CD4-positive, alpha-beta memory T cell (primary cell): ENCODE measurements at regions not wholly inside any gene's neighbourhood (a gene's known extent, or its start where the extent isn't known, plus 50 kb on each side); places are given as distances from the start of the nearest gene placed in this dataset.
"Not testable (repeated sequence)": the region's sequence is repeated elsewhere in the genome, so short reads cannot be mapped to it uniquely, and the experiment has no call there.

ENCODE experiments used
- CTCF ChIA-PET: fragments of 350-600 bp; sonication (Branson Sonifier 250); formaldehyde crosslinking; loops from one replicate; lab custom pipeline; 2021; ENCODE audit warnings: inconsistent platforms; ENCODE audit not compliant: partially characterized antibody; lab: Charles Lee
- POLR2A ChIA-PET: fragments of 350-600 bp; sonication (Branson Sonifier 250); formaldehyde crosslinking; loops from one replicate; lab custom pipeline; 2021; ENCODE audit not compliant: partially characterized antibody; lab: Charles Lee
- DNase-seq, 5 donors: peaks; one replicate each; pipeline versions ENCODE4 v3.0.0 to v3.0.0-alpha.2; 2020 to 2022; ENCODE audit warnings: mixed read lengths in 1 of 5
- H3K27ac ChIP-seq: one replicate; pipeline ENCODE4 v1.7.0; 2013; ENCODE audit warnings: low read depth, low read length
- H3K27me3 ChIP-seq: 2 replicates; pipeline ENCODE4 v1.7.0; 2013; ENCODE audit warnings: mild to moderate bottlenecking, low read length, moderate library complexity; ENCODE audit not compliant: insufficient read depth
- H3K36me3 ChIP-seq: 2 replicates; pipeline ENCODE4 v1.7.0; 2013; ENCODE audit warnings: mild to moderate bottlenecking, low read length, moderate library complexity; ENCODE audit not compliant: insufficient read depth
- H3K4me1 ChIP-seq: 2 replicates; pipeline ENCODE4 v1.7.0; 2013; ENCODE audit warnings: mild to moderate bottlenecking, low read length, moderate library complexity; ENCODE audit not compliant: insufficient read depth
- H3K4me3 ChIP-seq, 2 donors: one replicate each; pipeline ENCODE4 v1.7.0; 2013; ENCODE audit warnings: low read length in 2 of 2, mild to moderate bottlenecking in 1 of 2
- H3K9me3 ChIP-seq, 2 donors: one replicate each; pipeline ENCODE4 v1.7.0; 2013; ENCODE audit warnings: low read length in 2 of 2, control low read depth in 1 of 2; ENCODE audit not compliant: control insufficient read depth in 1 of 2
- H3K27ac Mint-ChIP-seq, 7 donors: one replicate each; pipeline ENCODE4 v1.8.0; 2020 to 2021; ENCODE audit warnings: mixed read lengths in 7 of 7, mild to moderate bottlenecking in 6 of 7, inconsistent platforms in 3 of 7, moderate library complexity in 3 of 7
- H3K27me3 Mint-ChIP-seq, 2 donors: one replicate each; pipeline ENCODE4 v1.8.0; 2020 to 2021; ENCODE audit warnings: mixed read lengths in 2 of 2
- H3K36me3 Mint-ChIP-seq, 2 donors: one replicate each; pipeline ENCODE4 v1.8.0; 2020 to 2021; ENCODE audit warnings: mixed read lengths in 2 of 2, inconsistent platforms in 1 of 2, mild to moderate bottlenecking in 1 of 2
- H3K4me1 Mint-ChIP-seq, 4 donors: one replicate each; pipeline ENCODE4 v1.8.0; 2020 to 2021; ENCODE audit warnings: mixed read lengths in 4 of 4, mild to moderate bottlenecking in 1 of 4
- H3K4me3 Mint-ChIP-seq, 8 donors: one replicate each; pipeline ENCODE4 v1.8.0; 2020 to 2021; ENCODE audit warnings: mixed read lengths in 8 of 8, mild to moderate bottlenecking in 7 of 8, moderate library complexity in 6 of 8, inconsistent platforms in 3 of 8
- H3K9me3 Mint-ChIP-seq, 8 donors: one replicate each; pipeline ENCODE4 v1.8.0; 2020 to 2021; ENCODE audit warnings: mixed read lengths in 8 of 8, mild to moderate bottlenecking in 5 of 8, inconsistent platforms in 3 of 8, moderate library complexity in 1 of 8
- intact Hi-C: fragments of 100-400 bp; cut with micrococcal nuclease; formaldehyde crosslinking; loops from one replicate; pipeline ENCODE4 v1.15.1; 2023

DNA sequence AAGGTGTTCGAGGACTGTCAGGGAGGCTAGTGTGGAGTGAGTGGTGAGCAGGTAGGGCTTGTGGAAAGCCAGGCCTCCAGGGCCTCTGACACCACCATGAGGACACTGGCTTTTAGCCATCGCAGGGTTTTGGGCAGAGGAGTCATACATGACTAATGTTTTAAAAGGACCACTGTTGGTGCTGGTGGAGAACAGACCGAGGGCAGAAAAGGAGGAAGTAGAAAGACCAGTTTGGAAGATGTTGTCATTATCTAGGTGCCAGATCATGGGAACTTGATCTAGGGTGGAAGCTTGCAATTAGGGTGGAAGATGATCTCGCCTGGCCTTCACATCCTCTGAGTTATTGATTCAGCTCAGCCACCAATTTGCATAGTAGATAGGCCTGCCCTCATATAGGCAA is 144.2 kb downstream of the C12orf75 start:
- CTCF ChIA-PET, result no interaction called here
- Mint-ChIP-seq H3K4me3 (no peak overlapping the region), H3K4me1 (no peaks in the 10 kb centered on the region), H3K36me3 (no peaks in the 10 kb centered on the region), H3K9me3 (no peaks in the 10 kb centered on the region), H3K27ac (no peak overlapping the region), H3K27me3 (peaks cover 4 to 12% of the 10 kb centered on the region in 2 donors)
- Histone ChIP-seq H3K27ac (no peak overlapping the region), H3K4me3 (no peak overlapping the region), H3K9me3 (no peaks in the 10 kb centered on the region), H3K36me3 (no peaks in the 10 kb centered on the region), H3K27me3 (no peaks in the 10 kb centered on the region), H3K4me1 (no peaks in the 10 kb centered on the region)
- intact Hi-C loops, result no loop called here
- DNase-seq, result no peak
- POLR2A ChIA-PET, result no interaction called here

GRCh38 chr12:105476616-105477015 is 146.1 kb downstream of the C12orf75 start:
- H3K9me3 ChIP-seq, result no peaks in the 10 kb centered on the region
- no peaks in the 10 kb centered on the region for H3K4me1 Mint-ChIP-seq
- intact Hi-C loops, result no loop called here
- H3K4me3 ChIP-seq, result no peak overlapping the region
- H3K9me3 Mint-ChIP-seq, result no peaks in the 10 kb centered on the region
- H3K36me3 Mint-ChIP-seq, result no peaks in the 10 kb centered on the region
- CTCF ChIA-PET, result no interaction called here
- no peak overlapping the region for H3K27ac Mint-ChIP-seq
- H3K27me3 ChIP-seq, result no peaks in the 10 kb centered on the region
- H3K4me1 ChIP-seq, result no peaks in the 10 kb centered on the region
- no peaks in the 10 kb centered on the region for H3K36me3 ChIP-seq
- DNase-seq, result no peak
- POLR2A ChIA-PET, result no interaction called here
- H3K27ac ChIP-seq, result no peak overlapping the region
- no peak overlapping the region for H3K4me3 Mint-ChIP-seq
- peaks cover 4 to 12% of the 10 kb centered on the region in 2 donors for H3K27me3 Mint-ChIP-seq

DNA sequence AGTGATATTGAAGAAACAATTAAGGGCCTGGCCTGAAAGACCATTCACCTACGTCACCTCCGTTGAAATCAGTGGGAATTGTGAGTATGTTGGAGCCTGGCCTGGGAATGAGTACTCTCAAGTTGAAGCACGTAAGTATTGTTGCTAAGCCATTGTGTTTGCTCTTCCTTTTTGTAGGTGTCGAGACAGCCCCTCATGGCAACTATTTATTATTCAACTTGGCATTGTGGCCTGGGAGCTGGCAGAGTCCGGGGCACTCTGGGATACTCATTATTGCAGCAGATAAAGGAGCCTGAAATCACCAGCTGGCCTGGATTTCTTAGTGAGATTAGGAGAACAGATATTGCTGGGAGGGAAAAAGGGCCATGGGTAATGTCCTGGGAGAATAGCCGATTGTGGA is 147.4 kb downstream of the C12orf75 start:
- CTCF ChIA-PET, result no interaction called here
- no peak overlapping the region for H3K4me3 Mint-ChIP-seq
- H3K9me3 ChIP-seq, result no peaks in the 10 kb centered on the region
- H3K36me3 Mint-ChIP-seq, result no peaks in the 10 kb centered on the region
- no peak overlapping the region for H3K27ac ChIP-seq
- H3K4me1 Mint-ChIP-seq, result no peaks in the 10 kb centered on the region
- no peaks in the 10 kb centered on the region for H3K36me3 ChIP-seq
- H3K27me3 ChIP-seq, result no peaks in the 10 kb centered on the region
- peaks cover 6 to 12% of the 10 kb centered on the region in 2 donors for H3K27me3 Mint-ChIP-seq
- no peak for DNase-seq
- no peak overlapping the region for H3K27ac Mint-ChIP-seq
- H3K9me3 Mint-ChIP-seq, result no peaks in the 10 kb centered on the region
- H3K4me3 ChIP-seq, result no peak overlapping the region
- H3K4me1 ChIP-seq, result no peaks in the 10 kb centered on the region
- intact Hi-C loops, result no loop called here
- POLR2A ChIA-PET, result no interaction called here

- H3K27ac Mint-ChIP-seq, H3K9me3 ChIP-seq, H3K27ac ChIP-seq, CTCF ChIA-PET, H3K9me3 Mint-ChIP-seq, H3K27me3 ChIP-seq, H3K4me3 ChIP-seq, intact Hi-C loops, H3K4me1 ChIP-seq, DNase-seq, H3K4me3 Mint-ChIP-seq, POLR2A ChIA-PET, H3K4me1 Mint-ChIP-seq, H3K36me3 ChIP-seq, H3K36me3 Mint-ChIP-seq: not testable (repeated sequence)
- H3K27me3 Mint-ChIP-seq, result peaks cover 6 to 12% of the 10 kb centered on the region in 2 donors
Observed at GRCh38 chr12:105478788-105479187, 148.3 kb downstream of the C12orf75 start.

DNA sequence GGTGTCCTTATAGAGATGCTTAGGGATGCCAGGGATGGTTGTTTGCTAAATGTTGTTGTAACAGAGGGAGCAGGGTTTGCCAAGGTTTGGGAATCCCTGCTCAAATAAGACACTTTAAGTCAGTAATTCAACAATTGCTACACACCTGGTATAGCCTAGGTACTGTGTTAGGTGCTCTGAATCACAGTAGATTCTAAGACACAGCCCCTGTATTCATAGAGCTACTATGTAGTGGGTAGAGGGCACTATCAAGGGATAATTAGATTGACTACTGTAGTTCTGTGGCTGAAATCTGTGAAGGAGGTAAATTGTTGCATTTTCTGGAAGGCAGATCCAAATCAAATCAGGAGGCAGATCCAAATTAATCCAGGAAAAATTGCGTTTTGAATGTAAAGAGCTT is 149.2 kb downstream of the C12orf75 start:
- ChIA-PET CTCF (no interaction called here), POLR2A (no interaction called here)

GRCh38 chr12:105480162-105480561 is 149.7 kb downstream of the C12orf75 start:
- Mint-ChIP-seq H3K36me3 (no peaks in the 10 kb centered on the region), H3K4me3 (no peak overlapping the region), H3K27ac (no peak overlapping the region), H3K4me1 (no peaks in the 10 kb centered on the region), H3K27me3 (peaks cover 2 to 6% of the 10 kb centered on the region in 2 donors), H3K9me3 (no peaks in the 10 kb centered on the region)
- no peaks in the 10 kb centered on the region for H3K9me3 ChIP-seq
- H3K4me3 ChIP-seq, result no peak overlapping the region
- POLR2A ChIA-PET, result no interaction called here
- intact Hi-C loops, result no loop called here
- CTCF ChIA-PET, result no interaction called here
- H3K36me3 ChIP-seq, result no peaks in the 10 kb centered on the region
- no peak for DNase-seq
- H3K27ac ChIP-seq, result no peak overlapping the region
- H3K4me1 ChIP-seq, result no peaks in the 10 kb centered on the region
- no peaks in the 10 kb centered on the region for H3K27me3 ChIP-seq

More for the DNA sequence above, 149.2 kb downstream of the C12orf75 start:
- Mint-ChIP-seq H3K9me3 (no peaks in the 10 kb centered on the region), H3K4me3 (no peak overlapping the region), H3K4me1 (no peaks in the 10 kb centered on the region), H3K36me3 (no peaks in the 10 kb centered on the region), H3K27me3 (peaks cover 2 to 6% of the 10 kb centered on the region in 2 donors), H3K27ac (no peak overlapping the region)
- Histone ChIP-seq H3K27ac (no peak overlapping the region), H3K4me1 (no peaks in the 10 kb centered on the region), H3K36me3 (no peaks in the 10 kb centered on the region), H3K4me3 (no peak overlapping the region), H3K27me3 (no peaks in the 10 kb centered on the region), H3K9me3 (no peaks in the 10 kb centered on the region)
- intact Hi-C loops, result no loop called here
- no peak for DNase-seq

GRCh38 chr12:105481392-105482300 is 151.2 kb downstream of the C12orf75 start:
- Mint-ChIP-seq H3K4me3 (no peak overlapping the region), H3K27ac (no peak overlapping the region), H3K9me3 (no peaks in the 10 kb centered on the region), H3K36me3 (no peaks in the 10 kb centered on the region), H3K27me3 (peaks cover 2 to 3% of the 10 kb centered on the region in 2 donors), H3K4me1 (no peaks in the 10 kb centered on the region)
- no peak for DNase-seq
- H3K27ac ChIP-seq, result no peak overlapping the region
- H3K36me3 ChIP-seq, result no peaks in the 10 kb centered on the region
- ChIA-PET POLR2A (no interaction called here), CTCF (no interaction called here)
- no peaks in the 10 kb centered on the region for H3K27me3 ChIP-seq
- no peak overlapping the region for H3K4me3 ChIP-seq
- H3K4me1 ChIP-seq, result no peaks in the 10 kb centered on the region
- H3K9me3 ChIP-seq, result no peaks in the 10 kb centered on the region
- intact Hi-C loops, result no loop called here
